ENCODE measurements at regions not wholly inside any gene's neighbourhood (a gene's known extent, or its start where the extent isn't known, plus 50 kb on each side); places are given as distances from the start of the nearest gene placed in this dataset.
"Not testable (repeated sequence)": the region's sequence is repeated elsewhere in the genome, so short reads cannot be mapped to it uniquely, and the experiment has no call there.

DNA sequence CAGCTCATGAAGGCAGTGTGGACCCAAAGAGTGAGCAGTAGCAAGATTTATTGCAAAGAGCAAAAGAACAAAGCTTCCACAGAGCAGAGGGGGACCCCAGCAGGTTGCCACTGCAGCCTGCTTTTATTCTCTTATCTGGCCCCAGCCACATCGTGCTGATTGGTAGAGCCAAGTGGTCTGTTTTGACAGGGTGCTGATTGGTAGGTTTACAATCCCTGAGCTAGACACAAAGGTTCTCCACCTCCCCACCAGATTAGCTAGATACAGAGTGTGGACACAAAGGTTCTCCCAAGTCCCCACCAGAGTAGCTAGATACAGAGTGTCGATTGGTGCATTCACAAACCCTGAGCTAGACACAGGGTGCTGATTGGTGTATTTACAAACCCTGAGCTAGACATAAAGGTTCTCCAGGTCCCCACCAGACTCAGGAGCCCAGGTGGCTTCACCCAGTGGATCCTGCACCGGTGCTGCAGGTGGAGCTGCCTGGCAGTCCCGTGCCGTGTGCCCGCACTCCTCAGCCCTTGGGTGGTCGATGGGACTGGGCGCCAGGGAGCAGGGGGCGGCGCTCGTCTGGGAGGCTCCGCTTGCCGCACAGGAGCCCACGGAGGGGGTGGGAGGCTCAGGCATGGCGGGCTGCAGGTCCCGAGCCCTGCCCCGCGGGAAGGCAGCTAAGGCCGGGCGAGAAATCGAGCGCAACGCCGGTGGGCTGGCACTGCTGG lies 80.9 kb upstream of the BCHE start:
- DNase-seq (ENCODE audit: low read depth, low spot score): not testable (repeated sequence)

DNA sequence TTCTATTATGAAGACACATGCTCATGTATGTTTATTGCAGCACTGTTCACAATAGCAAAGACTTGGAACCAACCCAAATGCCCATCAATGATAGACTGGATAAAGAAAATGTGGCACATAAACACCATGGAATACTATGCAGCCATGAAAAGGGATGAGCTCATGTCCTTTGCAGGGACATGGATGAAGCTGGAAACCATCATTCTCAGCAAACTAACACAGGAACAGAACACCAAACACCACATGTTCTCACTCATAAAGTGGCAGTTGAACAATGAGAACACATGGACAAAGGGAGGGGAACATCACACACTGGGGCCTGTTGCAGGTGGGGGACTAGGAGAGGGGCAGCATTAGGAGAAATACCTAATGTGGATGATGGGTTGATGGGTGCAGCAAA lies 77.9 kb upstream of the BCHE start:
- not testable (repeated sequence) for DNase-seq (ENCODE audit: low read depth, low spot score)

GRCh38 chr3:165903885-165904630 lies 66.8 kb upstream of the BCHE start:
- no peak for DNase-seq (ENCODE audit: low read depth, low spot score)

DNA sequence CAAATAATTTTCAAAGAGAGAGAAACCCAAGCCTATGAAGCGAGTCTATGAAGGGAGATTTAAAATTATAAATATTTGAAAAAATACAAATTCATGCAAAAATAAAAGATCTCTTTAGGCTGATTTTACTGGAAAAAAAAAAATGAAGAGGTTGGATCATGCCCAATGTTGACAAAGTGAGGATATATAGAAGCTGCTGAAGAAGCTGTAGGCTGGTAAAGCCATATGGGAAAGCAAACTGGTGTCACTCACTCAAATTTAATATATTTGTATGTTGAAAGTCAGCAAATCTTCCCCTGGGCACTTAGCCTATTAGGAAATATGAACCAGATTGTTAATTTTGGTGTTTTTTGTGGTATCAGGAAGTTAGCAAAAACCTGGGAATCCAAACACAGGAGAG lies 61.8 kb upstream of the BCHE start:
- no peak for DNase-seq (ENCODE audit: low read depth, low spot score)

DNA sequence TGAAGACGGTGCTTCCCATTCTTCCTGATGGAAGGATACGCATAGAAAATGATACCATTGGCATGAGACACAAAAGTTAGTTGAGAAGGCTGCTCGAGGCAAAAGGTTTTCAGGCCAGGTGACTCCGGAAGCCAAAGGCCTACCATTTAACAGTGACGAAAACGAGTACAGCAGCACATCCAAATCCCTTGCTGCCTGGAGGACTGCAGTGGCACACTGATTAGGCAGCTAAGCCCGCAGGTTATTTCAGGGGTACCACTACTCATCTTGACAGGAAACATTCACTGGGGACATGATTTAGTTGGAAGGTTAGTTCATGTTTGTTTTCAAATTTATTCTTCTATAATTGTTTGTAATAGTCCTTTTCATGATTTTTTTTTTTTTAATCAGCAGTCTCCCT lies 59.9 kb upstream of the BCHE start:
- DNase-seq (ENCODE audit: low read depth, low spot score): no peak

GRCh38 chr3:165895919-165896318 lies 58.7 kb upstream of the BCHE start:
- peak; percentile 69 for DNase-seq (ENCODE audit: low read depth, low spot score)

DNA sequence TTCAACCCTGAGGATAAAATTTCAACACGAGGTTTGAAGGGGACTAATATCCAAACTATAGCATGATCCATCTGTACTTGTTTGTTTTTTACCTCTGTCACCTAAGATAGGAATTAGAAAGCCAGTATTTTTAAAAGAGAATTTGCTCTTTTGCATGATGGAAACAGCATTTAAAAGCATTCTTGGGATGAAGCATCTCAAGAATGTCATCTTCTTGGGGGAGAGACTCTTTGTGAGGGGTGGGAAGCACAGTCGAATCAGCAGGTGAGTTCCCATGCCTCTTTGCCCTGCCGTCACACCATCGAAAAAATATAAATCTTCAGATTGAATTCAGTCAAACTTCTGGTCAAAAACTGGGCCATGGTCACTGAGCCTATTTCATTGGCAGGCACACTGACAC lies 55.3 kb upstream of the BCHE start:
- DNase-seq (ENCODE audit: low read depth, low spot score): peak; percentile 38

Measured in iPS DF 19.7 (cell line).